PC-3 (cell line): ENCODE measurements at regions not wholly inside any gene's neighbourhood (a gene's known extent, or its start where the extent isn't known, plus 50 kb on each side); places are given as distances from the start of the nearest gene placed in this dataset.
A peak's percentile ranks its signal among the peaks of the same experiment; 100 is the strongest.

Experiments
- EZH2 ChIP-seq: fragments of 300-600 bp; sonication (generic); IDR thresholded peaks from one replicate; pipeline ENCODE4 v1.6.1; 2017; ENCODE audit warnings: antibody characterized with exemption, mild to moderate bottlenecking, low read length; ENCODE audit not compliant: unreplicated experiment
- EZH2phosphoT487 ChIP-seq: fragments of 300-600 bp; sonication (generic); IDR thresholded peaks from 2 replicates; pipeline ENCODE4 v1.6.1; 2018; ENCODE audit warnings: mild to moderate bottlenecking, antibody characterized with exemption, low read length, borderline replicate concordance
- TF ChIP-seq, protein P1 (sequence below): fragments of 300-600 bp; sonication (generic); conservative IDR thresholded peaks from 2 replicates; pipeline ENCODE4 v1.5.1; 2017; ENCODE audit warnings: antibody characterized with exemption, low read depth, mild to moderate bottlenecking, low read length

GRCh38 chr22:23376256-23376655 is 195.9 kb downstream of the BCR start:
- TF ChIP-seq, protein P1, sequence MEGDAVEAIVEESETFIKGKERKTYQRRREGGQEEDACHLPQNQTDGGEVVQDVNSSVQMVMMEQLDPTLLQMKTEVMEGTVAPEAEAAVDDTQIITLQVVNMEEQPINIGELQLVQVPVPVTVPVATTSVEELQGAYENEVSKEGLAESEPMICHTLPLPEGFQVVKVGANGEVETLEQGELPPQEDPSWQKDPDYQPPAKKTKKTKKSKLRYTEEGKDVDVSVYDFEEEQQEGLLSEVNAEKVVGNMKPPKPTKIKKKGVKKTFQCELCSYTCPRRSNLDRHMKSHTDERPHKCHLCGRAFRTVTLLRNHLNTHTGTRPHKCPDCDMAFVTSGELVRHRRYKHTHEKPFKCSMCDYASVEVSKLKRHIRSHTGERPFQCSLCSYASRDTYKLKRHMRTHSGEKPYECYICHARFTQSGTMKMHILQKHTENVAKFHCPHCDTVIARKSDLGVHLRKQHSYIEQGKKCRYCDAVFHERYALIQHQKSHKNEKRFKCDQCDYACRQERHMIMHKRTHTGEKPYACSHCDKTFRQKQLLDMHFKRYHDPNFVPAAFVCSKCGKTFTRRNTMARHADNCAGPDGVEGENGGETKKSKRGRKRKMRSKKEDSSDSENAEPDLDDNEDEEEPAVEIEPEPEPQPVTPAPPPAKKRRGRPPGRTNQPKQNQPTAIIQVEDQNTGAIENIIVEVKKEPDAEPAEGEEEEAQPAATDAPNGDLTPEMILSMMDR: peak; percentile 44
- TF ChIP-seq EZH2phosphoT487: no peak
- no peak for TF ChIP-seq EZH2
